CD4-positive, alpha-beta T cell (primary cell): ENCODE measurements at regions not wholly inside any gene's neighbourhood (a gene's known extent, or its start where the extent isn't known, plus 50 kb on each side); places are given as distances from the start of the nearest gene placed in this dataset.

Source experiments
- ATAC-seq: fragments of 200-7000 bp; cut with Tn5 transposase; one replicate; pipeline ENCODE4 v1.10.0; 2022; ENCODE audit warnings: mild to moderate bottlenecking; ENCODE audit not compliant: poor library complexity
- CTCF ChIA-PET: fragments of 350-600 bp; sonication (Branson Sonifier 250); formaldehyde crosslinking; loops from one replicate; lab custom pipeline; 2021; ENCODE audit warnings: antibody characterized with exemption, inconsistent platforms; lab: Charles Lee
- POLR2A ChIA-PET: fragments of 350-600 bp; sonication (Branson Sonifier 250); formaldehyde crosslinking; loops from one replicate; lab custom pipeline; 2021; ENCODE audit warnings: antibody characterized with exemption, inconsistent platforms; lab: Charles Lee
- DNase-seq, 14 experiments: peaks; one replicate each; pipeline ENCODE4 v3.0.0-alpha.2; 2013 to 2020; ENCODE audit warnings: mixed read lengths in 2 of 14
- H3K27ac ChIP-seq, 2 donors: one replicate each; pipeline versions ENCODE4 v1.5.1 to v1.7.0; 2013; ENCODE audit warnings: low read length in 2 of 2, low read depth in 1 of 2, mild to moderate bottlenecking in 1 of 2
- H3K27me3 ChIP-seq, 2 experiments: 1 replicate in 1 of 2; 2 replicates in 1 of 2; pipeline versions ENCODE4 v1.6.1 to v1.7.0; 2013; ENCODE audit warnings: low read length in 2 of 2, control low read depth in 1 of 2, mild to moderate bottlenecking in 1 of 2, moderate library complexity in 1 of 2; ENCODE audit not compliant: insufficient read depth in 2 of 2, control insufficient read depth in 1 of 2
- H3K36me3 ChIP-seq: one replicate; pipeline ENCODE4 v1.6.1; 2013; ENCODE audit warnings: low read length, control low read depth; ENCODE audit not compliant: insufficient read depth
- H3K4me1 ChIP-seq: one replicate; pipeline ENCODE4 v1.6.1; 2013; ENCODE audit warnings: low read length, control low read depth; ENCODE audit not compliant: insufficient read depth
- H3K4me3 ChIP-seq: one replicate; pipeline ENCODE4 v1.5.1; 2013; ENCODE audit warnings: mild to moderate bottlenecking, low read length, moderate library complexity
- H3K9me3 ChIP-seq, 2 experiments: 1 replicate in 1 of 2; 2 replicates in 1 of 2; pipeline versions ENCODE4 v1.6.1 to v1.7.0; 2013; ENCODE audit warnings: low read length in 2 of 2, mild to moderate bottlenecking in 2 of 2, control low read depth in 1 of 2, moderate library complexity in 1 of 2; ENCODE audit not compliant: control insufficient read depth in 1 of 2, insufficient read depth in 1 of 2
- H3K27ac Mint-ChIP-seq: one replicate; pipeline ENCODE4 v1.8.0; 2020; ENCODE audit warnings: mixed read lengths
- H3K27me3 Mint-ChIP-seq: one replicate; pipeline ENCODE4 v1.8.0; 2021; ENCODE audit warnings: mixed read lengths
- H3K36me3 Mint-ChIP-seq: one replicate; pipeline ENCODE4 v1.8.0; 2021; ENCODE audit warnings: low read depth, mixed read lengths
- H3K4me1 Mint-ChIP-seq: one replicate; pipeline ENCODE4 v1.8.0; 2021; ENCODE audit warnings: low read depth, mixed read lengths
- H3K4me3 Mint-ChIP-seq: one replicate; pipeline ENCODE4 v1.8.0; 2020; ENCODE audit warnings: mild to moderate bottlenecking, mixed read lengths
- H3K9me3 Mint-ChIP-seq: one replicate; pipeline ENCODE4 v1.8.0; 2020; ENCODE audit warnings: mixed read lengths
- CTCF ChIP-seq: fragments of 200-600 bp; IDR thresholded peaks from one replicate; pipeline ENCODE4 v1.8.0; 2022; ENCODE audit warnings: antibody characterized with exemption, mild to moderate bottlenecking
- intact Hi-C, 2 experiments: fragments of 100-400 bp; cut with DNase I in 1 of 2; cut with micrococcal nuclease in 1 of 2; formaldehyde crosslinking; loops; one replicate each; pipeline versions ENCODE4 v1.15.1 to v1.9.0; 2023 to 2025; cut with DNase I, micrococcal nuclease

DNA sequence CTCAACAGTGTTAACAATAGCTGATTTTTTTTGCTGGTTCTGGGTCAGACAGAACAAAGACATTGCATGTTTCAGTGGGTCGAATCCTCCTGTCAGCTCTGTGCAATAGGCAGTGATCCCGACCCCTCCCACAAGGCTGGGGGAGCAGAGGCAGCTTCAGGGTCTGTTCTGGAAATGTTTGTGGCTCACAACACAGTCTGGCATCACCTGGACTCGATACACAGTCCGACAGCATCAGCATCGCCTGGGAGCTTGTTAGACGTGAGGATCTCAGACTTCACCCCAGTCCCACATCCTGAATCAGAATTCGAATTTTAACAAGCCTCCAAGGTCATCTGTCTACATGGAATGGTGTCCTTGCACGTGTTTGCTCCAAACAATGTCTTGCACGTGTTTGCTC is 384.7 kb downstream of the IRX2 start:
- Histone ChIP-seq H3K4me3 (no peak overlapping the region), H3K9me3 (peaks cover 0 to 44% of the 10 kb centered on the region in 2 experiments), H3K4me1 (no peaks in the 10 kb centered on the region), H3K27me3 (no peaks in the 10 kb centered on the region), H3K27ac (no peak overlapping the region), H3K36me3 (no peaks in the 10 kb centered on the region)
- Mint-ChIP-seq H3K27me3 (no peaks in the 10 kb centered on the region), H3K9me3 (peaks cover 4% of the 10 kb centered on the region), H3K27ac (no peak overlapping the region), H3K4me1 (no peaks in the 10 kb centered on the region), H3K36me3 (no peaks in the 10 kb centered on the region), H3K4me3 (no peak overlapping the region)
- ATAC-seq (no peak), DNase-seq (no peak)
- intact Hi-C loops, result no loop called here
- no peak for TF ChIP-seq CTCF
- CTCF ChIA-PET, result no interaction called here
- POLR2A ChIA-PET, result no interaction called here

GRCh38 chr5:2357309-2357708 is 394.2 kb downstream of the IRX2 start:
- ChIA-PET CTCF (no interaction called here), POLR2A (no interaction called here)
- Mint-ChIP-seq H3K36me3 (no peaks in the 10 kb centered on the region), H3K27me3 (no peaks in the 10 kb centered on the region), H3K4me1 (no peaks in the 10 kb centered on the region), H3K27ac (no peak overlapping the region), H3K9me3 (peaks cover 6% of the 10 kb centered on the region), H3K4me3 (no peak overlapping the region)
- H3K27me3 ChIP-seq, result no peaks in the 10 kb centered on the region
- H3K36me3 ChIP-seq, result no peaks in the 10 kb centered on the region
- no peak for TF ChIP-seq CTCF
- H3K27ac ChIP-seq, result no peak overlapping the region
- H3K4me1 ChIP-seq, result no peaks in the 10 kb centered on the region
- intact Hi-C loops, result no loop called here
- DNase-seq (no peak), ATAC-seq (no peak)
- H3K9me3 ChIP-seq, result peaks cover 0 to 14% of the 10 kb centered on the region in 2 experiments
- H3K4me3 ChIP-seq, result no peak overlapping the region

- DNase-seq, result no peak
- H3K27me3 Mint-ChIP-seq, result no peaks in the 10 kb centered on the region
- POLR2A ChIA-PET, result no interaction called here
Measured at GRCh38 chr5:2355859-2356258, 395.6 kb downstream of the IRX2 start.

More at GRCh38 chr5:2355859-2356258, 395.6 kb downstream of the IRX2 start:
- Histone ChIP-seq H3K9me3 (peaks cover 0 to 19% of the 10 kb centered on the region in 2 experiments), H3K27ac (no peak overlapping the region), H3K4me1 (no peaks in the 10 kb centered on the region), H3K36me3 (no peaks in the 10 kb centered on the region), H3K27me3 (no peaks in the 10 kb centered on the region), H3K4me3 (no peak overlapping the region)
- intact Hi-C loops, result no loop called here
- TF ChIP-seq CTCF, result no peak
- no peaks in the 10 kb centered on the region for H3K4me1 Mint-ChIP-seq
- no peak for ATAC-seq
- H3K27ac Mint-ChIP-seq, result no peak overlapping the region
- no peak overlapping the region for H3K4me3 Mint-ChIP-seq
- H3K9me3 Mint-ChIP-seq, result peaks cover 6% of the 10 kb centered on the region
- no peaks in the 10 kb centered on the region for H3K36me3 Mint-ChIP-seq
- CTCF ChIA-PET, result no interaction called here
